ENCODE measurements at regions not wholly inside any gene's neighbourhood (a gene's known extent, or its start where the extent isn't known, plus 50 kb on each side); places are given as distances from the start of the nearest gene placed in this dataset.

DNA sequence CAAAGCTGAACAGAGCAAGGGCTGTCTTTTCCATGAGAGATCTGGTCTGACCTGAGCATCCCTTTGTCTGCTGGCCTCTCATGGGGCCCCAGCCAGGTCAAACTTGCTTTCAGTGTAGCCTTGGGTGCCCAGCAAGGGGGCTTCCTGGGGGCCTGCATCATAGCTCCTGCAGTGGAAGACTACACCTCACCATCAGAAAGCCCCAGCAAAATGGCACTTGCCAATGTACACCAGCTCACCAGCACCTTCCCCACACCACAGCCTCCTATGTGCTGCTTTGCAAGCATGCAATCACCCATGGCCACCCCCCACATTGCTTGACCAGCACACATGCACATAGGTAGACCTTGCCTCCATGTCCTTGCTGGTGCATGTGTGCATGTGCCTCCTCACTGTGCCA lies 1478.1 kb downstream of the FSTL5 start:
- TF ChIP-seq POLR2A (IDR thresholded peaks at IDR 0.05; ENCODE audit: low read length): no peak
- TF ChIP-seq GATA1 (IDR thresholded peaks at IDR 0.05; ENCODE audit: low read depth, low read length): no peak

Measured in erythroblast (primary cell).